H9 (cell line): ENCODE measurements at regions not wholly inside any gene's neighbourhood (a gene's known extent, or its start where the extent isn't known, plus 50 kb on each side); places are given as distances from the start of the nearest gene placed in this dataset.

Experiments
- DNase-seq: peaks from one replicate; pipeline ENCODE4 v3.0.0-alpha.2; 2017
- H2AFZ ChIP-seq: one replicate; pipeline ENCODE4 v1.6.1; 2013; ENCODE audit warnings: mild to moderate bottlenecking, low read length, control low read depth, moderate library complexity
- H2AK5ac ChIP-seq: 2 replicates; pipeline ENCODE4 v1.6.1; 2013; ENCODE audit warnings: low read length, control low read depth, mixed read lengths; ENCODE audit not compliant: insufficient read length
- H2BK120ac ChIP-seq: one replicate; pipeline ENCODE4 v1.6.1; 2013; ENCODE audit warnings: low read depth, mild to moderate bottlenecking, low read length, control low read depth, inconsistent platforms; ENCODE audit not compliant: poor library complexity, severe bottlenecking
- H2BK12ac ChIP-seq: 2 replicates; pipeline ENCODE4 v1.6.1; 2013; ENCODE audit warnings: low read length, control low read depth, mixed read lengths, low read depth; ENCODE audit not compliant: insufficient read length
- H2BK15ac ChIP-seq: 2 replicates; pipeline ENCODE4 v1.6.1; 2013; ENCODE audit warnings: low read depth, low read length, control low read depth
- H2BK20ac ChIP-seq: one replicate; pipeline ENCODE4 v1.6.1; 2013; ENCODE audit warnings: low read depth, mild to moderate bottlenecking, low read length, control low read depth, inconsistent platforms; ENCODE audit not compliant: poor library complexity, severe bottlenecking
- H2BK5ac ChIP-seq: 2 replicates; pipeline ENCODE4 v1.6.1; 2013; ENCODE audit warnings: low read length, control low read depth, mixed read lengths; ENCODE audit not compliant: insufficient read length
- H3K14ac ChIP-seq: 2 replicates; pipeline ENCODE4 v1.6.1; 2013; ENCODE audit warnings: low read length, control low read depth; ENCODE audit not compliant: insufficient read depth
- H3K18ac ChIP-seq: 2 replicates; pipeline ENCODE4 v1.6.1; 2013; ENCODE audit warnings: low read depth, mild to moderate bottlenecking, mixed read lengths, low read length, control low read depth; ENCODE audit not compliant: insufficient read length
- H3K23ac ChIP-seq: 2 replicates; pipeline ENCODE4 v1.6.1; 2013; ENCODE audit warnings: low read length, control low read depth, mixed read lengths, low read depth; ENCODE audit not compliant: insufficient read length
- H3K23me2 ChIP-seq: 2 replicates; pipeline ENCODE4 v1.6.1; 2013; ENCODE audit warnings: low read depth, mild to moderate bottlenecking, mixed read lengths, low read length, control low read depth; ENCODE audit not compliant: insufficient read length, poor library complexity, severe bottlenecking
- H3K27ac ChIP-seq: 2 replicates; pipeline ENCODE4 v1.5.1; 2013; ENCODE audit warnings: low read length, control low read depth, mixed read lengths, low read depth; ENCODE audit not compliant: insufficient read length
- H3K27me3 ChIP-seq: 2 replicates; pipeline ENCODE4 v1.6.1; 2013; ENCODE audit warnings: low read length, control low read depth, inconsistent platforms; ENCODE audit not compliant: insufficient read depth
- H3K4ac ChIP-seq: 2 replicates; pipeline ENCODE4 v1.6.1; 2013; ENCODE audit warnings: low read depth, mild to moderate bottlenecking, control low read depth, inconsistent platforms, low read length, moderate library complexity
- H3K4me1 ChIP-seq: 2 replicates; pipeline ENCODE4 v1.6.1; 2013; ENCODE audit warnings: low read length, control low read depth, inconsistent platforms; ENCODE audit not compliant: insufficient read depth
- H3K4me2 ChIP-seq: 2 replicates; pipeline ENCODE4 v1.6.1; 2013; ENCODE audit warnings: low read length, control low read depth, mixed read lengths; ENCODE audit not compliant: insufficient read length, insufficient read depth
- H3K56ac ChIP-seq: 2 replicates; pipeline ENCODE4 v1.6.1; 2013; ENCODE audit warnings: low read depth, mild to moderate bottlenecking, mixed read lengths, low read length, control low read depth; ENCODE audit not compliant: insufficient read length
- H3K79me1 ChIP-seq: 2 replicates; pipeline ENCODE4 v1.6.1; 2013; ENCODE audit warnings: low read depth, mild to moderate bottlenecking, moderate library complexity, low read length, control low read depth, inconsistent platforms; ENCODE audit not compliant: insufficient read depth, poor library complexity, severe bottlenecking
- H3K79me2 ChIP-seq: 2 replicates; pipeline ENCODE4 v1.6.1; 2013; ENCODE audit warnings: low read length, control low read depth, inconsistent platforms; ENCODE audit not compliant: insufficient read depth
- H3K9ac ChIP-seq: 2 replicates; pipeline ENCODE4 v1.6.1; 2013; ENCODE audit warnings: low read length, control low read depth, mixed read lengths; ENCODE audit not compliant: insufficient read length; ENCODE audit errors: extremely low read depth
- H3K9me3 ChIP-seq: one replicate; pipeline ENCODE4 v1.6.1; 2013; ENCODE audit warnings: low read depth, low read length, inconsistent platforms; ENCODE audit not compliant: control insufficient read depth
- H3T11ph ChIP-seq: one replicate; pipeline ENCODE4 v1.6.1; 2013; ENCODE audit warnings: mild to moderate bottlenecking, low read length, control low read depth, inconsistent platforms
- H4K20me1 ChIP-seq: one replicate; pipeline ENCODE4 v1.6.1; 2013; ENCODE audit not compliant: control insufficient read depth, insufficient read length, insufficient read depth
- H4K5ac ChIP-seq: 2 replicates; pipeline ENCODE4 v1.6.1; 2013; ENCODE audit warnings: low read depth, mild to moderate bottlenecking, mixed read lengths, low read length, control low read depth; ENCODE audit not compliant: insufficient read length
- H4K8ac ChIP-seq: replicated peaks from 2 replicates; pipeline ENCODE4 v1.6.1; 2013; ENCODE audit warnings: low read length, control low read depth, mixed read lengths, low read depth; ENCODE audit not compliant: insufficient read length
- H4K91ac ChIP-seq: 2 replicates; pipeline ENCODE4 v1.6.1; 2013; ENCODE audit warnings: low read depth, mild to moderate bottlenecking, moderate library complexity, mixed read lengths, low read length, control low read depth; ENCODE audit not compliant: insufficient read length
- H3K27ac Mint-ChIP-seq, 3 experiments: 2 replicates in 2 of 3; 3 replicates in 1 of 3; pipeline ENCODE4 v1.8.0; 2020 to 2021; ENCODE audit warnings: mixed read lengths in 3 of 3, mild to moderate bottlenecking in 1 of 3, moderate library complexity in 1 of 3
- H3K27me3 Mint-ChIP-seq: 2 replicates; pipeline ENCODE4 v1.8.0; 2021; ENCODE audit warnings: low read depth, mild to moderate bottlenecking, moderate library complexity, mixed read lengths
- H3K36me3 Mint-ChIP-seq, 3 experiments: 2 replicates in 2 of 3; 3 replicates in 1 of 3; pipeline ENCODE4 v1.8.0; 2020 to 2021; ENCODE audit warnings: low read depth in 3 of 3, mixed read lengths in 3 of 3; ENCODE audit not compliant: insufficient read depth in 1 of 3
- H3K4me1 Mint-ChIP-seq, 2 experiments: 2 replicates each; pipeline ENCODE4 v1.8.0; 2020; ENCODE audit warnings: mixed read lengths in 2 of 2
- H3K4me3 Mint-ChIP-seq, 2 experiments: 2 replicates in 1 of 2; 3 replicates in 1 of 2; pipeline ENCODE4 v1.8.0; 2020 to 2021; ENCODE audit warnings: mild to moderate bottlenecking in 2 of 2, mixed read lengths in 2 of 2, moderate library complexity in 1 of 2
- H3K9me3 Mint-ChIP-seq, 2 experiments: 2 replicates in 1 of 2; 3 replicates in 1 of 2; pipeline ENCODE4 v1.8.0; 2020; ENCODE audit warnings: mild to moderate bottlenecking in 2 of 2, mixed read lengths in 2 of 2, moderate library complexity in 1 of 2
- WGBS: extraction: QIAGEN DNeasy Blood & Tissue Kit; methylation state at CpG from one replicate; pipeline ENCODE4 v1.1.7; 2013; ENCODE audit warnings: missing lambda C conversion rate, low lambda C conversion rate, mixed read lengths; ENCODE audit not compliant: insufficient read length; ENCODE audit errors: extremely low coverage; 5-methylcytosine and 5-hydroxymethylcytosine counted together
- TF ChIP-seq, protein P1 (sequence below): fragments of 200-600 bp; sonication (generic); conservative IDR thresholded peaks from 3 replicates; pipeline ENCODE4 v1.8.0; 2021; ENCODE audit warnings: antibody characterized with exemption, mild to moderate bottlenecking

DNA sequence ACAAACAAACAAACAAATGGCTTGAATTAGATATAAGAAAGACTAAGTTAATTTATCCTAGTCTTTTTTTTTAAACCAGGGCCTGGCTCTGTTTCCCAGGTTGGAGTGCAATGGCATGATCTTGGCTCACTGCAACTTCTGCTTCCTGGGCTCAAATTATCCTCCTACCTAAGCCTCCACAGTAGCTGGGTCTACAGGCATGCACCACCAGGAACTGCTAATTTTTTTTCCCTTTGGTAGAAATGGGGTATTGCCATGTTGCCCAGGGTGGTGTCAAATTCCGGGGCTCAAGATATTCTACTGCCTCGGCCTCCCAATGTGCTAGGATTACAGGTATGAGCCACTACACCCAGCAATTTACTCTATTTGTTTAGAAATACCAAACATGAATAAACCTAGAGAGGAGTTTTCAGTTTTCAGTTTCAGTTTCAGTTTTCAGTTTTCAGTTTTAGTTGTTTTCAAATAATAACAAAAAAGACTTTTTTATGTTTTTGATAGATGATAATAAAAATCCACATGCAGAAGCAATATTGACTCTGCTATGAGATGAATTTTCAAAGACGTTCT, 817.0 kb downstream of the FLRT2 start:
- H4K20me1 ChIP-seq, result no peaks in the 10 kb centered on the region
- H3T11ph ChIP-seq, result no peak overlapping the region
- no peak overlapping the region for H4K91ac ChIP-seq
- H2BK20ac ChIP-seq, result no peak overlapping the region
- no peak overlapping the region for H2AFZ ChIP-seq
- no peak for DNase-seq
- no peak overlapping the region for H3K56ac ChIP-seq
- H3K36me3 Mint-ChIP-seq, result no peaks in the 10 kb centered on the region
- no peaks in the 10 kb centered on the region for H3K79me1 ChIP-seq
- H3K9ac ChIP-seq, result no peak overlapping the region
- H4K8ac ChIP-seq, result no peak overlapping the region
- H2AK5ac ChIP-seq, result no peak overlapping the region
- H3K4me3 Mint-ChIP-seq, result no peak overlapping the region
- H3K27me3 Mint-ChIP-seq, result no peaks in the 10 kb centered on the region
- no peak overlapping the region for H3K4ac ChIP-seq
- H2BK15ac ChIP-seq, result no peak overlapping the region
- H3K4me1 Mint-ChIP-seq, result peaks cover 0 to 2% of the 10 kb centered on the region in 2 experiments; a peak in 1 of 4 replicates
- H3K27ac ChIP-seq, result no peak overlapping the region
- H2BK12ac ChIP-seq, result no peak overlapping the region
- H3K4me2 ChIP-seq, result no peak overlapping the region
- H3K18ac ChIP-seq, result no peak overlapping the region
- H3K23me2 ChIP-seq, result no peaks in the 10 kb centered on the region
- H3K14ac ChIP-seq, result no peak overlapping the region
- H4K5ac ChIP-seq, result no peak overlapping the region
- no peaks in the 10 kb centered on the region for H3K79me2 ChIP-seq
- H3K23ac ChIP-seq, result no peak overlapping the region
- TF ChIP-seq, protein P1, sequence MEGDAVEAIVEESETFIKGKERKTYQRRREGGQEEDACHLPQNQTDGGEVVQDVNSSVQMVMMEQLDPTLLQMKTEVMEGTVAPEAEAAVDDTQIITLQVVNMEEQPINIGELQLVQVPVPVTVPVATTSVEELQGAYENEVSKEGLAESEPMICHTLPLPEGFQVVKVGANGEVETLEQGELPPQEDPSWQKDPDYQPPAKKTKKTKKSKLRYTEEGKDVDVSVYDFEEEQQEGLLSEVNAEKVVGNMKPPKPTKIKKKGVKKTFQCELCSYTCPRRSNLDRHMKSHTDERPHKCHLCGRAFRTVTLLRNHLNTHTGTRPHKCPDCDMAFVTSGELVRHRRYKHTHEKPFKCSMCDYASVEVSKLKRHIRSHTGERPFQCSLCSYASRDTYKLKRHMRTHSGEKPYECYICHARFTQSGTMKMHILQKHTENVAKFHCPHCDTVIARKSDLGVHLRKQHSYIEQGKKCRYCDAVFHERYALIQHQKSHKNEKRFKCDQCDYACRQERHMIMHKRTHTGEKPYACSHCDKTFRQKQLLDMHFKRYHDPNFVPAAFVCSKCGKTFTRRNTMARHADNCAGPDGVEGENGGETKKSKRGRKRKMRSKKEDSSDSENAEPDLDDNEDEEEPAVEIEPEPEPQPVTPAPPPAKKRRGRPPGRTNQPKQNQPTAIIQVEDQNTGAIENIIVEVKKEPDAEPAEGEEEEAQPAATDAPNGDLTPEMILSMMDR, result no peak
- WGBS, result no CpG with 5 or more reads among the region's 3 CpGs
- H2BK120ac ChIP-seq, result no peak overlapping the region
- H3K27me3 ChIP-seq, result no peaks in the 10 kb centered on the region
- no peak overlapping the region for H2BK5ac ChIP-seq
- H3K27ac Mint-ChIP-seq, result no peak overlapping the region
- H3K4me1 ChIP-seq, result no peaks in the 10 kb centered on the region
- no peaks in the 10 kb centered on the region; a peak in 1 of 5 replicates for H3K9me3 Mint-ChIP-seq
- H3K9me3 ChIP-seq, result no peaks in the 10 kb centered on the region
